GM12878 (cell line): ENCODE measurements at regions not wholly inside any gene's neighbourhood (a gene's known extent, or its start where the extent isn't known, plus 50 kb on each side); places are given as distances from the start of the nearest gene placed in this dataset.

ENCODE experiments used
- ATAC-seq: fragments of 200-7000 bp; cut with Tn5 transposase; 3 replicates; pipeline ENCODE4 v1.9.1; 2020; ENCODE audit warnings: mild to moderate bottlenecking, moderate library complexity
- BruUV-seq: library from RNA; stranded (reverse); fragments of 400-500 nt; replicated peaks from 2 replicates; lab custom pipeline; 2021; lab: Mats Ljungman, UMichigan
- CTCF ChIA-PET: fragments of 300-600 bp; sonication (Branson Sonifier 250); formaldehyde crosslinking; extraction: SDS; loops from one replicate; lab custom pipeline; 2021; ENCODE audit warnings: inconsistent platforms; lab: Yijun Ruan, JAX
- POLR2A ChIA-PET: fragments of 350-600 bp; formaldehyde crosslinking; extraction: SDS; loops from one replicate; lab custom pipeline; 2021; ENCODE audit warnings: inconsistent platforms; lab: Charles Lee
- RAD21 ChIA-PET: fragments of 300-600 bp; sonication (Branson Sonifier 250); formaldehyde crosslinking; loops from one replicate; lab custom pipeline; 2023; ENCODE audit warnings: antibody characterized with exemption; ENCODE audit not compliant: unreplicated experiment; lab: Charles Lee
- SMC1A ChIA-PET: fragments of 300-600 bp; sonication (Branson Sonifier 250); formaldehyde crosslinking; loops from one replicate; lab custom pipeline; 2023; ENCODE audit not compliant: unreplicated experiment, uncharacterized antibody; lab: Charles Lee
- DNase-seq: peaks from one replicate; pipeline ENCODE4 v3.0.0-alpha.2; 2011; ENCODE audit warnings: low read depth, low spot score
- FAIRE-seq: peaks from 3 replicates; lab custom pipeline; 2011; peaks lifted over from hg19 to GRCh38; lab: Jason Lieb, UNC
- H2AFZ ChIP-seq: 2 replicates; pipeline ENCODE4 v1.6.0; 2011; ENCODE audit warnings: low read depth, low read length, control low read depth; ENCODE audit not compliant: control insufficient read depth
- H3K27ac ChIP-seq: 2 replicates; pipeline ENCODE4 v1.5.1; 2011; ENCODE audit warnings: control low read depth; ENCODE audit not compliant: control insufficient read depth, insufficient read depth
- H3K27me3 ChIP-seq, 2 experiments: replicated peaks in 1 of 2; 2 replicates each; pipeline versions ENCODE4 v1.6.0 to v1.6.1; 2011; ENCODE audit warnings: low read length in 1 of 2; ENCODE audit not compliant: control insufficient read depth in 2 of 2, insufficient read depth in 2 of 2
- H3K36me3 ChIP-seq, 2 experiments: 2 replicates each; pipeline ENCODE4 v1.5.1; 2011; ENCODE audit warnings: low read length in 1 of 2; ENCODE audit not compliant: control insufficient read depth in 2 of 2, insufficient read depth in 2 of 2
- H3K4me1 ChIP-seq: 2 replicates; pipeline ENCODE4 v1.6.1; 2011; ENCODE audit warnings: mild to moderate bottlenecking, low read length, moderate library complexity, mixed read lengths; ENCODE audit not compliant: control insufficient read depth, insufficient read depth
- H3K4me2 ChIP-seq: 2 replicates; pipeline ENCODE4 v1.6.0; 2011; ENCODE audit warnings: control low read depth; ENCODE audit not compliant: control insufficient read depth, insufficient read depth
- H3K4me3 ChIP-seq: fragments of 200-600 bp; sonication (generic); 2 replicates; pipeline ENCODE4 v1.5.1; 2016
- H3K79me2 ChIP-seq: 2 replicates; pipeline ENCODE4 v1.6.0; 2011; ENCODE audit warnings: low read length; ENCODE audit not compliant: control insufficient read depth, insufficient read depth
- H3K9ac ChIP-seq: 2 replicates; pipeline ENCODE4 v1.8.0; 2011; ENCODE audit warnings: low read length, control low read depth, mixed read lengths; ENCODE audit not compliant: control insufficient read depth, insufficient read depth
- H3K9me3 ChIP-seq: replicated peaks from 3 replicates; pipeline ENCODE4 v1.5.1; 2011; ENCODE audit warnings: mild to moderate bottlenecking, low read length; ENCODE audit not compliant: control insufficient read depth, insufficient read depth
- H4K20me1 ChIP-seq: 2 replicates; pipeline ENCODE4 v1.6.0; 2011; ENCODE audit not compliant: control insufficient read depth, insufficient read depth
- BACH1 ChIP-seq: fragments of 450-650 bp; IDR thresholded peaks from 2 replicates; pipeline ENCODE4 v1.6.1; 2017; ENCODE audit warnings: mild to moderate bottlenecking, borderline replicate concordance
- FOXM1 ChIP-seq: IDR thresholded peaks from 2 replicates; pipeline ENCODE4 v1.6.1; 2012; ENCODE audit warnings: low read depth, mild to moderate bottlenecking, inconsistent platforms, low read length, moderate library complexity
- IKZF2 ChIP-seq, 2 experiments: fragments of 450-650 bp; IDR thresholded peaks; 2 replicates each; pipeline ENCODE4 v1.6.1; 2017; ENCODE audit warnings: mild to moderate bottlenecking in 2 of 2, moderate library complexity in 2 of 2
- KLF5 ChIP-seq: fragments of 450-650 bp; IDR thresholded peaks from 2 replicates; pipeline ENCODE4 v1.6.1; 2014; ENCODE audit warnings: mild to moderate bottlenecking; ENCODE audit not compliant: partially characterized antibody
- MTA2 ChIP-seq: fragments of 450-650 bp; IDR thresholded peaks from 2 replicates; pipeline ENCODE4 v1.6.1; 2016; ENCODE audit warnings: low read depth, mild to moderate bottlenecking, moderate library complexity
- NRF1 ChIP-seq: conservative IDR thresholded peaks from 2 replicates; pipeline ENCODE4 v1.6.1; 2011; ENCODE audit warnings: mild to moderate bottlenecking, low read depth, low read length, improper control_type of control experiment
- POLR2AphosphoS5 ChIP-seq: IDR thresholded peaks from 2 replicates; pipeline ENCODE4 v1.6.1; 2011; ENCODE audit warnings: mild to moderate bottlenecking, low read length, inconsistent platforms
- RAD51 ChIP-seq: fragments of 450-650 bp; IDR thresholded peaks from 2 replicates; pipeline ENCODE4 v1.6.1; 2016; ENCODE audit warnings: moderate library complexity, mild to moderate bottlenecking, inconsistent platforms
- RBBP5 ChIP-seq: fragments of 200-600 bp; sonication (generic); conservative IDR thresholded peaks from 2 replicates; pipeline ENCODE4 v1.6.1; 2016
- RCOR1 ChIP-seq: conservative IDR thresholded peaks from 2 replicates; pipeline ENCODE4 v1.6.1; 2012; ENCODE audit warnings: low read depth, low read length, improper control_type of control experiment
- RELA ChIP-seq: fragments of 450-650 bp; IDR thresholded peaks from 2 replicates; pipeline ENCODE4 v1.8.0; 2014; ENCODE audit warnings: borderline replicate concordance; ENCODE audit not compliant: partially characterized antibody
- RFX5 ChIP-seq: IDR thresholded peaks from 2 replicates; pipeline ENCODE4 v1.6.1; 2011; ENCODE audit warnings: low read depth, low read length, improper control_type of control experiment
- SIN3A ChIP-seq: IDR thresholded peaks from 2 replicates; pipeline ENCODE4 v1.6.1; 2012; ENCODE audit warnings: low read depth, low read length, improper control_type of control experiment
- ZNF217 ChIP-seq: fragments of 450-650 bp; IDR thresholded peaks from 2 replicates; pipeline ENCODE4 v1.6.1; 2017; ENCODE audit warnings: antibody characterized with exemption, mild to moderate bottlenecking
- WGBS: methylation state at CpG from one replicate; pipeline ENCODE4 v1.1.6; 2016; ENCODE audit warnings: low lambda C conversion rate; ENCODE audit not compliant: insufficient replicate concordance, insufficient coverage; ENCODE audit errors: missing lambda C conversion rate; 5-methylcytosine and 5-hydroxymethylcytosine counted together
- in situ Hi-C: fragments of 300-500 bp; cut with MboI; formaldehyde crosslinking; loops from 9 replicates; pipeline ENCODE4 v1.14.3; 2018; ENCODE audit warnings: mixed read lengths
- intact Hi-C: fragments of 100-400 bp; cut with micrococcal nuclease; formaldehyde crosslinking; loops from one replicate; pipeline ENCODE4 v1.14.2; 2022; ENCODE audit not compliant: unreplicated experiment
- TF ChIP-seq, protein P1 (sequence below): fragments of 450-650 bp; IDR thresholded peaks from 2 replicates; pipeline ENCODE4 v1.6.1; 2018; ENCODE audit warnings: borderline replicate concordance, mild to moderate bottlenecking; ENCODE audit not compliant: partially characterized antibody

- no peak for TF ChIP-seq RAD51
Observed at GRCh38 chr7:19932549-19933249, 159.3 kb upstream of the TMEM196 start (continued).

DNA sequence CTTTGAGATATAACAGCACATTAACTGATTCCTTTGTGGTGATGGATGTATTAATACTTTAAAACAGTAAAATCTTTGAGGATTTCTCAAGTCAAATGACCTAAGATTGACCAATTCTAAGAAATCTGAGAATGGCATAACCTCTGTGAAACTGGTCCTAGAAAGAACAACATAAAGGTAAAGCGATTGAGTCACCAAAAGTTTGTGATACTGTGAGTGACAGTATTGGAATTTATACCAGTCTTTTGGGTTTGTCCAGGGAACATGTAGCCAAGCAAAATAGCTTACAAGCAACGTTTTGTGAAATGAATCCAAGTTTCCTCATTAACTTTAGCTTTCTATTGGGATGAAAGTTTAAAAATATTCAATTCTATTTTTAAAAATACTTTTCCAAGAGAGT lies 157.4 kb upstream of the TMEM196 start:
- Histone ChIP-seq H3K9me3 (no peaks in the 10 kb centered on the region; the same call in 2 of the 3 replicates), H2AFZ (no peak overlapping the region), H3K36me3 (no peaks in the 10 kb centered on the region), H3K4me2 (no peak overlapping the region), H3K9ac (no peak overlapping the region), H4K20me1 (no peaks in the 10 kb centered on the region), H3K79me2 (no peaks in the 10 kb centered on the region), H3K4me3 (no peak overlapping the region)
- WGBS: 6% methylated on average over 2 of the region's 2 CpGs
- intact Hi-C loops: no loop called here
- FAIRE-seq: no peak
- POLR2A ChIA-PET: no interaction called here
- no peak for TF ChIP-seq IKZF2 (IDR thresholded peaks at IDR 0.05)
- no peak for TF ChIP-seq MTA2
- TF ChIP-seq POLR2AphosphoS5: no peak
- TF ChIP-seq, all 136 proteins: peak for 0
- Histone ChIP-seq H3K4me1 (peaks cover 5% of the 10 kb centered on the region; the same call in 1 of the 2 replicates), H3K27me3 (no peaks in the 10 kb centered on the region), H3K27ac (no peak overlapping the region)
- CTCF ChIA-PET: interaction anchor here (1.0 kb wide), 1 partner anchor 265 kb away, joined by 3 read pairs; no protein-coding TSS in a partner anchor
- DNase-seq (no peak), ATAC-seq (no peak)
- BruUV-seq: no TSS peak
- RAD21 ChIA-PET: no interaction called here
- in situ Hi-C loops: no loop called here
- SMC1A ChIA-PET: no interaction called here

- no peaks in the 10 kb centered on the region for H3K27me3 ChIP-seq
- POLR2A ChIA-PET: no interaction called here
- peaks cover 5% of the 10 kb centered on the region; the same call in 1 of the 2 replicates for H3K4me1 ChIP-seq
- DNase-seq: no peak
- no peaks in the 10 kb centered on the region for H3K79me2 ChIP-seq
- no peak for FAIRE-seq
- WGBS: 10% methylated on average over 1 of the region's 1 CpG
- no peaks in the 10 kb centered on the region for H4K20me1 ChIP-seq
- BruUV-seq: no TSS peak
- SMC1A ChIA-PET: interaction anchor here (0.7 kb wide), 1 partner anchor 405 kb away, joined by 4 read pairs; no protein-coding TSS in a partner anchor
- CTCF ChIA-PET: interaction anchor here (0.9 kb wide), 1 partner anchor 26 kb away, joined by 3 read pairs; no protein-coding TSS in a partner anchor
- H3K4me3 ChIP-seq: no peak overlapping the region
- RAD21 ChIA-PET: no interaction called here
- H3K4me2 ChIP-seq: no peak overlapping the region
- in situ Hi-C loops (no loop called here), intact Hi-C loops (no loop called here)
- ATAC-seq: no peak
- no peak overlapping the region for H3K27ac ChIP-seq
- H3K9ac ChIP-seq: no peak overlapping the region
- no peak overlapping the region for H2AFZ ChIP-seq
- no peaks in the 10 kb centered on the region for H3K36me3 ChIP-seq
- H3K9me3 ChIP-seq: no peaks in the 10 kb centered on the region; the same call in 2 of the 3 replicates
- no peak for TF ChIP-seq RCOR1
- TF ChIP-seq BACH1: no peak
- TF ChIP-seq SIN3A: no peak
- TF ChIP-seq, protein P1, sequence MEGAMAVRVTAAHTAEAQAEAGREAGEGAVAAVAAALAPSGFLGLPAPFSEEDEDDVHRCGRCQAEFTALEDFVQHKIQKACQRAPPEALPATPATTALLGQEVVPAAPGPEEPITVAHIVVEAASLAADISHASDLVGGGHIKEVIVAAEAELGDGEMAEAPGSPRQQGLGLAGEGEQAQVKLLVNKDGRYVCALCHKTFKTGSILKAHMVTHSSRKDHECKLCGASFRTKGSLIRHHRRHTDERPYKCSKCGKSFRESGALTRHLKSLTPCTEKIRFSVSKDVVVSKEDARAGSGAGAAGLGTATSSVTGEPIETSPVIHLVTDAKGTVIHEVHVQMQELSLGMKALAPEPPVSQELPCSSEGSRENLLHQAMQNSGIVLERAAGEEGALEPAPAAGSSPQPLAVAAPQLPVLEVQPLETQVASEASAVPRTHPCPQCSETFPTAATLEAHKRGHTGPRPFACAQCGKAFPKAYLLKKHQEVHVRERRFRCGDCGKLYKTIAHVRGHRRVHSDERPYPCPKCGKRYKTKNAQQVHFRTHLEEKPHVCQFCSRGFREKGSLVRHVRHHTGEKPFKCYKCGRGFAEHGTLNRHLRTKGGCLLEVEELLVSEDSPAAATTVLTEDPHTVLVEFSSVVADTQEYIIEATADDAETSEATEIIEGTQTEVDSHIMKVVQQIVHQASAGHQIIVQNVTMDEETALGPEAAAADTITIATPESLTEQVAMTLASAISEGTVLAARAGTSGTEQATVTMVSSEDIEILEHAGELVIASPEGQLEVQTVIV: no peak
- TF ChIP-seq FOXM1: no peak
- TF ChIP-seq NRF1: no peak
- TF ChIP-seq KLF5: no peak
- no peak for TF ChIP-seq RBBP5
- no peak for TF ChIP-seq RELA
- no peak for TF ChIP-seq ZNF217
- no peak for TF ChIP-seq RFX5
Observed at GRCh38 chr7:19930051-19930450, 156.6 kb upstream of the TMEM196 start.
